Fibroblast of lung (primary cell): ENCODE measurements at regions not wholly inside any gene's neighbourhood (a gene's known extent, or its start where the extent isn't known, plus 50 kb on each side); places are given as distances from the start of the nearest gene placed in this dataset.

ENCODE experiments used
- DNase-seq, 2 donors: peaks; one replicate each; pipeline versions ENCODE4 v3.0.0 to v3.0.0-alpha.2; 2010; ENCODE audit warnings: low read depth in 2 of 2
- H2AFZ ChIP-seq: 2 replicates; pipeline ENCODE4 v1.5.1; 2012; ENCODE audit warnings: low read length, control low read depth, inconsistent platforms
- H3K27ac ChIP-seq: 2 replicates; pipeline ENCODE4 v1.5.1; 2011; ENCODE audit warnings: low read length, control low read depth; ENCODE audit not compliant: insufficient read depth
- H3K27me3 ChIP-seq: 2 replicates; pipeline ENCODE4 v1.5.1; 2011; ENCODE audit warnings: mild to moderate bottlenecking, low read length; ENCODE audit not compliant: control insufficient read depth, insufficient read depth
- H3K36me3 ChIP-seq: 2 replicates; pipeline ENCODE4 v1.5.1; 2011; ENCODE audit warnings: low read length; ENCODE audit not compliant: control insufficient read depth, insufficient read depth
- H3K4me1 ChIP-seq: 2 replicates; pipeline ENCODE4 v1.5.1; 2011; ENCODE audit warnings: low read length; ENCODE audit not compliant: control insufficient read depth, insufficient read depth; ENCODE audit errors: extremely low read depth
- H3K4me2 ChIP-seq: 2 replicates; pipeline ENCODE4 v1.5.1; 2011; ENCODE audit warnings: low read length, control low read depth; ENCODE audit not compliant: insufficient read depth; ENCODE audit errors: extremely low read depth
- H3K4me3 ChIP-seq, 4 experiments: fragments of 200-600 bp in 1 of 4; sonication (generic) in 1 of 4; replicated peaks in 1 of 4; 2 replicates each; pipeline ENCODE4 v1.5.1; 2011 to 2016; ENCODE audit warnings: low read length in 4 of 4, low read depth in 3 of 4, mild to moderate bottlenecking in 3 of 4, control low read depth in 2 of 4, inconsistent platforms in 1 of 4, mixed read lengths in 1 of 4; ENCODE audit not compliant: insufficient read depth in 1 of 4; ENCODE audit errors: control extremely low read depth in 1 of 4
- H3K79me2 ChIP-seq: 2 replicates; pipeline ENCODE4 v1.5.1; 2012; ENCODE audit warnings: mild to moderate bottlenecking, low read length, inconsistent platforms; ENCODE audit not compliant: control insufficient read depth, insufficient read depth
- H3K9ac ChIP-seq: 2 replicates; pipeline ENCODE4 v1.5.1; 2011; ENCODE audit warnings: mild to moderate bottlenecking, low read length, control low read depth; ENCODE audit not compliant: insufficient read depth
- H3K9me3 ChIP-seq: 2 replicates; pipeline ENCODE4 v1.5.1; 2012; ENCODE audit warnings: low read depth, low read length; ENCODE audit not compliant: control insufficient read depth, insufficient read depth
- H4K20me1 ChIP-seq: 2 replicates; pipeline ENCODE4 v1.5.1; 2011; ENCODE audit warnings: low read length; ENCODE audit not compliant: control insufficient read depth, insufficient read depth; ENCODE audit errors: extremely low read depth
- EZH2 ChIP-seq: IDR thresholded peaks from 2 replicates; pipeline ENCODE4 v1.5.1; 2012; ENCODE audit warnings: low read length, control low read depth, mild to moderate bottlenecking; ENCODE audit errors: missing control alignments
- TF ChIP-seq, protein P1 (sequence below), 2 donors: IDR thresholded peaks in 1 of 2; conservative IDR thresholded peaks in 1 of 2; 1 replicate in 1 of 2; 2 replicates in 1 of 2; pipeline ENCODE4 v1.5.1; 2011 to 2012; ENCODE audit warnings: low read length in 2 of 2, control low read depth in 1 of 2, inconsistent platforms in 1 of 2, low read depth in 1 of 2, mild to moderate bottlenecking in 1 of 2

DNA sequence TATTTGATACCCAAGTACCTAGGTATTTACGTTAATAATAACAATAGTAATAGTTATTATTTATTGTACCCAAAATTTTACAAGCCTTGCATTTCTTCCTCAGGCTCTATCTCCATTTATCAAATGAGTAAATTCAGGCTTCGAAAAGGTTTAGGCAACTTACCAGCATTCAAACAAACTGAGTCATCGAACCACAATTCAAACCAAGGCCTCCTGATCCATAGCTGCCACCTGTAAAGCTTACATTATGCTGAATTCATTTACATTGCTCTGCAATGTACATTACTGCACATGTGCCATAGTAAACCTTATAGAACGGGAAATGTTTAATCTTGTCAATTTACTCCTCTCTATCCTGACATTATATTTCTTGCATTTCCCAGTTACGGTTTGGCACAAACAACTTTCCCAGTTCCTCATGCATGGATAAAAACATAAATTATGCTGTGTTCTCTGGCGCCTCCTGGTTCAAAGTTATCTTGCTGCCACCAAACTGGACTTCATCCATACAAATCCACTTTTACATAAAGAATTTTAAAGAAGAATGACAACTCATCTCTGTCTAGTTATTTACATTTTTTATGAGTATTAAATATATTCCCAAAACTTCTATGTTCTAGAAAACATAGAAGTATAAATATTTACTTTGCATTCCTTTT is 360.6 kb upstream of the SOX9 start:
- Histone ChIP-seq H2AFZ (no peak overlapping the region), H3K9me3 (no peaks in the 10 kb centered on the region), H3K79me2 (no peaks in the 10 kb centered on the region), H3K27me3 (no peaks in the 10 kb centered on the region), H3K4me3 (no peak overlapping the region), H3K9ac (no peak overlapping the region), H4K20me1 (no peaks in the 10 kb centered on the region), H3K27ac (no peak overlapping the region), H3K4me1 (no peaks in the 10 kb centered on the region), H3K36me3 (no peaks in the 10 kb centered on the region), H3K4me2 (no peak overlapping the region)
- TF ChIP-seq, protein P1, sequence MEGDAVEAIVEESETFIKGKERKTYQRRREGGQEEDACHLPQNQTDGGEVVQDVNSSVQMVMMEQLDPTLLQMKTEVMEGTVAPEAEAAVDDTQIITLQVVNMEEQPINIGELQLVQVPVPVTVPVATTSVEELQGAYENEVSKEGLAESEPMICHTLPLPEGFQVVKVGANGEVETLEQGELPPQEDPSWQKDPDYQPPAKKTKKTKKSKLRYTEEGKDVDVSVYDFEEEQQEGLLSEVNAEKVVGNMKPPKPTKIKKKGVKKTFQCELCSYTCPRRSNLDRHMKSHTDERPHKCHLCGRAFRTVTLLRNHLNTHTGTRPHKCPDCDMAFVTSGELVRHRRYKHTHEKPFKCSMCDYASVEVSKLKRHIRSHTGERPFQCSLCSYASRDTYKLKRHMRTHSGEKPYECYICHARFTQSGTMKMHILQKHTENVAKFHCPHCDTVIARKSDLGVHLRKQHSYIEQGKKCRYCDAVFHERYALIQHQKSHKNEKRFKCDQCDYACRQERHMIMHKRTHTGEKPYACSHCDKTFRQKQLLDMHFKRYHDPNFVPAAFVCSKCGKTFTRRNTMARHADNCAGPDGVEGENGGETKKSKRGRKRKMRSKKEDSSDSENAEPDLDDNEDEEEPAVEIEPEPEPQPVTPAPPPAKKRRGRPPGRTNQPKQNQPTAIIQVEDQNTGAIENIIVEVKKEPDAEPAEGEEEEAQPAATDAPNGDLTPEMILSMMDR (conservative IDR thresholded peaks at IDR 0.05 in 1 of 2, IDR thresholded peaks at IDR 0.05 in 1 of 2; ENCODE audit: low read depth in 1 of 2, low read length in 2 of 2): peak in 1 of 2 donors; percentile 15
- TF ChIP-seq EZH2: no peak
- peak; percentile 57 to 81 for DNase-seq

DNA sequence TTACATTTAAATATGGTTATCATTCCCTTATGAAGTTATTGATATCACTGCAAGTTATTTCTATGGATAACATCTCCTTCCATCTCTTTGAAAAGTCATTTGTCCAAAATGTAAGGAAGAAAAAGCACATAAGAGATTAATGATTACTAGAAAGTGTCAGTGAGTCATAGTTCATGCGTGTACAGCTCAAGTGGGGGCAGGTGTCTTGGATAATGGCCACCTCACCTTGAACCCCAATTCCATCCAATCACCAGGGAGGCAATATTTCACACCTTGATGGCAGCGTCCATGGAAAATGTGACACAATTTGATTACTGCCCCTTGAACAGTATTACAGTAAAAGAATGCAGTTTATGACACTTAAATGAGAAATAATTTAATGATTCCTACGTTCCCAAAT is 358.3 kb upstream of the SOX9 start:
- Histone ChIP-seq H3K4me3 (no peak overlapping the region), H3K9ac (no peak overlapping the region), H2AFZ (no peak overlapping the region), H3K79me2 (no peaks in the 10 kb centered on the region), H4K20me1 (no peaks in the 10 kb centered on the region), H3K27me3 (no peaks in the 10 kb centered on the region), H3K36me3 (no peaks in the 10 kb centered on the region), H3K4me1 (no peaks in the 10 kb centered on the region), H3K9me3 (no peaks in the 10 kb centered on the region), H3K4me2 (no peak overlapping the region), H3K27ac (no peak overlapping the region)
- TF ChIP-seq, protein P1 (conservative IDR thresholded peaks at IDR 0.05 in 1 of 2, IDR thresholded peaks at IDR 0.05 in 1 of 2; ENCODE audit: low read depth in 1 of 2, low read length in 2 of 2): no peak
- TF ChIP-seq EZH2: no peak
- no peak for DNase-seq

DNA sequence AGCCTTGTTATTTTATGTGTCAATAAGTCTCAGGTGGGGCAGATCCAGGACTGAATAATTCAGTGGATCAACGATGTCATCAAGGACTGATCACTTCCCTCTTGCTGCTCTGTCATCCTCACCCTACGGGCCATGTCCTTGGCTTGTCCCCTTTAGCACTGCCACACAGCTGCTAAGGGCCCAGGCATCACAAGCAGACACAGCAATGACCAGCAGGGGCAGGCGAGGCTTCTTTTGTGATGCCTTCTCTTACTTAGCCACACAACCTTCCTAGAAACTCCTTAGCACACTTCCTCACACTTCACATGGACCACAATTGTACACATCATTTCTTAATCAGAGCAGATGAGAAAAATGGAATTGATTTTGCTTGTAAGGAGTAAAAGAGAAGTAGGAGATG is 356.3 kb upstream of the SOX9 start:
- Histone ChIP-seq H3K27me3 (no peaks in the 10 kb centered on the region), H3K9me3 (no peaks in the 10 kb centered on the region), H3K9ac (no peak overlapping the region), H4K20me1 (no peaks in the 10 kb centered on the region), H3K27ac (no peak overlapping the region), H3K4me2 (no peak overlapping the region), H3K4me3 (no peak overlapping the region), H3K79me2 (no peaks in the 10 kb centered on the region), H3K4me1 (no peaks in the 10 kb centered on the region), H2AFZ (no peak overlapping the region), H3K36me3 (no peaks in the 10 kb centered on the region)
- TF ChIP-seq, protein P1 (conservative IDR thresholded peaks at IDR 0.05 in 1 of 2, IDR thresholded peaks at IDR 0.05 in 1 of 2; ENCODE audit: low read depth in 1 of 2, low read length in 2 of 2): peak in 1 of 2 donors; percentile 32
- no peak for TF ChIP-seq EZH2
- peak; percentile 4 to 8 for DNase-seq
